ENCODE measurements at regions not wholly inside any gene's neighbourhood (a gene's known extent, or its start where the extent isn't known, plus 50 kb on each side); places are given as distances from the start of the nearest gene placed in this dataset.

DNA sequence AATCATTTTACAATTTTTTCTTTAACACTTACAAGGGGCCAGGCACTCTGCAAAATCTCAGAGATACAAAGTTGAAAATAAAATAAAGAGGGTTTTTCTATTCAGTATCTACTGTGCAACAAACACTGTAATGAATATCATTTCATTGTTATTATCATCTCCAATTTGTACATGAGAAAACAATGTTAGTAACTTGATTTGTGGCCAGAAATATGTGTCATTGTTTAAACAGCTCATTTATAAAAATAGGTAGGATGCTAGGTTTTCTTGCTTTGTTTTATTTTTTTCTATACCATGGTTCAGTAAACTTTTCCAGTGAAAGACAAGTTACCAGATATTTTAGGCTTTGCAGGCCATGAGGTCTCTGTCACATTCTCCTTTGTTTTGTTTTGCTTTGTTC is 318.1 kb upstream of the UBE2E2 start:
- Histone ChIP-seq H3K36me3 (ENCODE audit: low read depth) (no peaks in the 10 kb centered on the region), H3K4me3 (no peak overlapping the region), H3K4me1 (ENCODE audit: low read depth) (no peaks in the 10 kb centered on the region), H3K9me3 (no peaks in the 10 kb centered on the region)
- TF ChIP-seq, protein P1, sequence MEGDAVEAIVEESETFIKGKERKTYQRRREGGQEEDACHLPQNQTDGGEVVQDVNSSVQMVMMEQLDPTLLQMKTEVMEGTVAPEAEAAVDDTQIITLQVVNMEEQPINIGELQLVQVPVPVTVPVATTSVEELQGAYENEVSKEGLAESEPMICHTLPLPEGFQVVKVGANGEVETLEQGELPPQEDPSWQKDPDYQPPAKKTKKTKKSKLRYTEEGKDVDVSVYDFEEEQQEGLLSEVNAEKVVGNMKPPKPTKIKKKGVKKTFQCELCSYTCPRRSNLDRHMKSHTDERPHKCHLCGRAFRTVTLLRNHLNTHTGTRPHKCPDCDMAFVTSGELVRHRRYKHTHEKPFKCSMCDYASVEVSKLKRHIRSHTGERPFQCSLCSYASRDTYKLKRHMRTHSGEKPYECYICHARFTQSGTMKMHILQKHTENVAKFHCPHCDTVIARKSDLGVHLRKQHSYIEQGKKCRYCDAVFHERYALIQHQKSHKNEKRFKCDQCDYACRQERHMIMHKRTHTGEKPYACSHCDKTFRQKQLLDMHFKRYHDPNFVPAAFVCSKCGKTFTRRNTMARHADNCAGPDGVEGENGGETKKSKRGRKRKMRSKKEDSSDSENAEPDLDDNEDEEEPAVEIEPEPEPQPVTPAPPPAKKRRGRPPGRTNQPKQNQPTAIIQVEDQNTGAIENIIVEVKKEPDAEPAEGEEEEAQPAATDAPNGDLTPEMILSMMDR (IDR thresholded peaks at IDR 0.05), result no peak
- DNase-seq (no peak), ATAC-seq (no peak)
- intact Hi-C loops (cut with DNase I, micrococcal nuclease), result loop anchor here (5.0 to 10.0 kb wide), 3 partner anchors 150 to 323 kb away; no protein-coding TSS in a partner anchor

DNA sequence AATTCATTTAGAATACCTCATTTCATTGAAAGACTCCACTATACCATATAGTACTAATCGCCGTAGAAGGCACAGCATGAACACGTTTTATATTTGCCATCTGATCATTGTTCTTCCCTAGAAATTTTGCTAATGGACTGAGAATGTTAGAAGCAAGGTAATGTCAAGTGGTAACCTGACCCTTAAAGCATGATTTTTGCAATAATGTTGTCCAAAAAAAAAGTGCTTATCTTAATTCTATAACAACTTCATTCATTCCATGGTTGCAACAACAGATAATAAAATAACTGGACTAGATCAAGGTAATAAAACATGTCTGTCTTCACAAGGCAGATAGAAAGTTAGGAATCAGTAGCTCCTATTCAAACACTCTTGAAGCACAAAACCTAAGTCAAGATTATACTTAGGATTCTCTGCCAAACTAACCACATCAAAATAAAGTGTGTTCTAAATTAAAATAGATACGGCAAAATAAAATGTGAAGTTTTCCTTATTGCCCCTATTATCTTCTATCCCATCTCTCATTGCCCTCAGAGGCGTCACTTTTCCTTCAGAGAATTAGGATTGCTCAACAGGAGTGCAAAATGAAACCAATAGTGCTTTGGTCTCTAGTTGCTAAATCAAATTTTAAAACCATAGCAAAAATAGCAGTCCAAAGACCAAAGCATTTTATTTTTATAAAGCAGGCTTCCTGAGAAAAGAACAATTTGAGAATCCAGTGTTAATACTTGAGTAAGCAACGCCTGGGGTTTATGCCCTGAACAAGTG is 317.4 kb upstream of the UBE2E2 start:
- TF ChIP-seq, protein P1 (IDR thresholded peaks at IDR 0.05), result no peak
- intact Hi-C loops (cut with DNase I, micrococcal nuclease), result loop anchor here (5.0 to 10.0 kb wide), 3 partner anchors 151 to 323 kb away; no protein-coding TSS in a partner anchor
- no peak for DNase-seq
- Histone ChIP-seq H3K4me3 (no peak overlapping the region), H3K4me1 (ENCODE audit: low read depth) (no peaks in the 10 kb centered on the region), H3K36me3 (ENCODE audit: low read depth) (no peaks in the 10 kb centered on the region), H3K9me3 (no peaks in the 10 kb centered on the region)
- peak; percentile 24 for ATAC-seq

DNA sequence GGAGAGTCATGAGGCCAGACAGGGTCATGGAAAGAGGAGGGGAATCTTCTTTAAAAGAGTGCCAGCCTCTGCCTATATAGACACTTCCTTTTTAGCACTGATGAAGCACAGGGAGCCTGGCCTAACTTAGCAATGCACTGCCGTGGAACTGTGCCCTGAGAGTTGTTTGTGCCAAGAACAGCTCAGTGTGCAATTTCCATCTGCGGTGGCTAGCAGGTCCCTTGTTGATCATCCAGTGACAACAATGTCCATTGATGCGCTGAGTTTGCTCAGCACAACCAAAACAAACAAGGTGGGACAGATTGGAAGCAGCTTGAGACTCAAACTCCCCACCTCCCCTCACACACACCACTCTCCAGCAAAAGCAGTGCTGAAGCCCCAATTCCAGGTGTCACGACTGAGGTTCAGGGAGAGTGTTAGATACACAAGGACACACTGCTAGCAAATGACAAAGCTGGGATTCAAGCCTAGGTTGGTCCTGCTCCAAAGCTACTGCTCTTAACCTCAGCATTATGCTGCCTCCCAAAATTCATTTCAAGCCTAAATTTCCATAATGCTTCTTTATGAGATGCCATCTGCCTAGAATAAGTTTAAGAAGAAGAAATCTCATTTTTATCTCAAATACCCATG is 316.6 kb upstream of the UBE2E2 start:
- DNase-seq, result peak in 1 of 3 donors; percentile 5
- intact Hi-C loops (cut with DNase I, micrococcal nuclease), result loop anchor here (5.0 to 10.0 kb wide), 3 partner anchors 152 to 324 kb away; no protein-coding TSS in a partner anchor

DNA sequence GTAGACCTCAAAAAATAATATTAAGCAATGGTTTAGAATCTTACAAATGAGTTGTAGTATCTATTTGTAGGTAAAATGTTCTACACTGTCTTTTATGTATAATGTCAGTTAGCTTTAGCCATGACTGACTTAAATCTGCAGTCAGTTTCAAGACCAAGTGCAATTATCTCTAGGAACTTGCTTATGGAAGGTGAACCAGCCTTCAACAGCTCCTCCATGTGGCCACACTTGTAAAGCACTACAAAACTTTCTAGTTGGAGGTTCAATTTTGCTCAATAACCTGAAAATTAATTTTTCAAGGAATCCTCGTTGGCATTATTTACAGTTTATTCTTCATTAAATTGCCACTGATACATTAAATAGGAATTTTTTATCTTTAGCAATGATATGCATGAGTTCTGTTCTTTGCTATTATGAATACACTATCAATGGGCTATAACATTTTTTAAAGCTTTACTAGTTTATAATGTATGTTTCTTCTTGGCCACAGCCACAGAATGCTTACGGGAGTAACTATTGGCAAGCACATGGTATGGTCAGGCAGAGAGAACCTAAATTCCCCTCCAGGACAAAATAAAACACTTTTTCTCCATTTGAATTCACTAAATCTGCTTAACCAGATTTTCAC is 315.3 kb upstream of the UBE2E2 start:
- Histone ChIP-seq H3K9me3 (no peaks in the 10 kb centered on the region), H3K4me1 (ENCODE audit: low read depth) (no peaks in the 10 kb centered on the region), H3K36me3 (ENCODE audit: low read depth) (no peaks in the 10 kb centered on the region), H3K4me3 (no peak overlapping the region)
- ATAC-seq (peak; percentile 53), DNase-seq (peak in 1 of 3 donors; percentile 52)
- intact Hi-C loops (cut with DNase I, micrococcal nuclease), result loop anchor here (5.0 to 10.0 kb wide), 3 partner anchors 153 to 325 kb away; no protein-coding TSS in a partner anchor
- TF ChIP-seq, protein P1 (IDR thresholded peaks at IDR 0.05), result peak; percentile 15

More for the DNA sequence above, 316.6 kb upstream of the UBE2E2 start:
- Histone ChIP-seq H3K4me3 (no peak overlapping the region), H3K4me1 (ENCODE audit: low read depth) (no peaks in the 10 kb centered on the region), H3K9me3 (no peaks in the 10 kb centered on the region), H3K36me3 (ENCODE audit: low read depth) (no peaks in the 10 kb centered on the region)
- TF ChIP-seq, protein P1 (IDR thresholded peaks at IDR 0.05), result no peak
- peak; percentile 15 for ATAC-seq

DNA sequence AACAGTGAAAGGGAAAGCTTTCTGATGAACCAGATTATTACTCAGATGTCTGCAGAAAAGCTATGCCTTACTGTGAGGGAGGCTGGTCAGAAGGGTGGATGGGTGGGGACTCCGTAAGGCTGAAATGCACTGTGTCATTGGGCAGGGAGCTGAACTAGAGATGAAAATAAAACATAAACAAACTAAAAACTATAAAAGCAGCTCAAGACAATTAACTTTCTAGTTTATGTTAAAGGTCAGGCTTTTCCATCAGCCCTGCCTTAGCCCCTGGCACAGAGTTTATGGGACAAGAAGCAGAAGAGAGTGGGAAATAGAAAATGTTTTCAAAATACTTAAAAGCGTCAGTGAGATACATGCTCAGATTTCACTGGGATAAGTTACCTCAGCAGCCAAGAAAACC is 310.0 kb upstream of the UBE2E2 start:
- DNase-seq (no peak), ATAC-seq (no peak)
- TF ChIP-seq, protein P1 (IDR thresholded peaks at IDR 0.05), result no peak
- Histone ChIP-seq H3K36me3 (ENCODE audit: low read depth) (no peaks in the 10 kb centered on the region), H3K9me3 (no peaks in the 10 kb centered on the region), H3K4me1 (ENCODE audit: low read depth) (no peaks in the 10 kb centered on the region), H3K4me3 (no peak overlapping the region)
- intact Hi-C loops (cut with DNase I, micrococcal nuclease), result no loop called here

Data from mucosa of descending colon (tissue), 3 donors.